ENCODE measurements at regions not wholly inside any gene's neighbourhood (a gene's known extent, or its start where the extent isn't known, plus 50 kb on each side); places are given as distances from the start of the nearest gene placed in this dataset.

- TF ChIP-seq TCF7L2 (IDR thresholded peaks at IDR 0.05; ENCODE audit: borderline replicate concordance, extremely low read depth, insufficient read depth, insufficient read length) (no peak), ELF1 (IDR thresholded peaks at IDR 0.05; ENCODE audit: borderline replicate concordance, low read depth) (no peak), POLR2AphosphoS5 (IDR thresholded peaks at IDR 0.05; ENCODE audit: low read depth, low read length) (no peak), CTCF (IDR thresholded peaks at IDR 0.05 in 2 of 3, conservative IDR thresholded peaks at IDR 0.05 in 1 of 3; ENCODE audit: borderline replicate concordance in 1 of 3, insufficient read depth in 1 of 3, low read depth in 2 of 3, low read length in 2 of 3) (no peak)
Measured at GRCh38 chr4:71857713-71858451, 74.0 kb upstream of the GC start.

Measured in HCT116 (cell line).